ENCODE measurements at regions not wholly inside any gene's neighbourhood (a gene's known extent, or its start where the extent isn't known, plus 50 kb on each side); places are given as distances from the start of the nearest gene placed in this dataset.
"Not testable (repeated sequence)": the region's sequence is repeated elsewhere in the genome, so short reads cannot be mapped to it uniquely, and the experiment has no call there.

GRCh38 chr18:14945984-14946383, 198.0 kb downstream of the ANKRD30B start:
- no peak for DNase-seq (ENCODE audit: extremely low read depth, low read depth)
- TF ChIP-seq CTCF (IDR thresholded peaks at IDR 0.05; ENCODE audit: low read depth, low read length), result no peak

GRCh38 chr18:14946741-14947470, 198.9 kb downstream of the ANKRD30B start:
- not testable (repeated sequence) for DNase-seq (ENCODE audit: extremely low read depth, low read depth)

GRCh38 chr18:14947482-14948162, 199.7 kb downstream of the ANKRD30B start:
- DNase-seq (ENCODE audit: extremely low read depth, low read depth), result no peak
- no peak for TF ChIP-seq CTCF (IDR thresholded peaks at IDR 0.05; ENCODE audit: low read depth, low read length)

DNA sequence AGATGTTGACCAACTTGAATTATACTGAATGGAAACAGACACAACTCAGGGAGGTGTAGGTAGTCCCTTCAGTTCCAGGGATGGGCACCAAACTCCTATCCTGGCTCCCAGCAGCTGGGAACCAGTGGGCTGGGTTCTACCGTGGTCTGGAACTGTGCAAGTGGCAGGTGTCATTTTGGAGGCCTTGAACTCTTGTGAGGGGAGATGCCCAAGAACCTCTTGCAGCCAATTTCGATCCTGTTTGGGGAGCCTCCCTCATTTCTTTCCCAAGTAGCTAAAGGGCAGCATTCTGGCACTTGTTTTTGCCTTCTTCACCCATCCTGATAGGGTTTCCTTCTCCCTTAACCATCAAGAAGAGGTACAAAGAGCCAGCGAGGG, 200.2 kb downstream of the ANKRD30B start:
- TF ChIP-seq CTCF (IDR thresholded peaks at IDR 0.05; ENCODE audit: low read depth, low read length), result no peak
- DNase-seq (ENCODE audit: extremely low read depth, low read depth), result no peak

DNA sequence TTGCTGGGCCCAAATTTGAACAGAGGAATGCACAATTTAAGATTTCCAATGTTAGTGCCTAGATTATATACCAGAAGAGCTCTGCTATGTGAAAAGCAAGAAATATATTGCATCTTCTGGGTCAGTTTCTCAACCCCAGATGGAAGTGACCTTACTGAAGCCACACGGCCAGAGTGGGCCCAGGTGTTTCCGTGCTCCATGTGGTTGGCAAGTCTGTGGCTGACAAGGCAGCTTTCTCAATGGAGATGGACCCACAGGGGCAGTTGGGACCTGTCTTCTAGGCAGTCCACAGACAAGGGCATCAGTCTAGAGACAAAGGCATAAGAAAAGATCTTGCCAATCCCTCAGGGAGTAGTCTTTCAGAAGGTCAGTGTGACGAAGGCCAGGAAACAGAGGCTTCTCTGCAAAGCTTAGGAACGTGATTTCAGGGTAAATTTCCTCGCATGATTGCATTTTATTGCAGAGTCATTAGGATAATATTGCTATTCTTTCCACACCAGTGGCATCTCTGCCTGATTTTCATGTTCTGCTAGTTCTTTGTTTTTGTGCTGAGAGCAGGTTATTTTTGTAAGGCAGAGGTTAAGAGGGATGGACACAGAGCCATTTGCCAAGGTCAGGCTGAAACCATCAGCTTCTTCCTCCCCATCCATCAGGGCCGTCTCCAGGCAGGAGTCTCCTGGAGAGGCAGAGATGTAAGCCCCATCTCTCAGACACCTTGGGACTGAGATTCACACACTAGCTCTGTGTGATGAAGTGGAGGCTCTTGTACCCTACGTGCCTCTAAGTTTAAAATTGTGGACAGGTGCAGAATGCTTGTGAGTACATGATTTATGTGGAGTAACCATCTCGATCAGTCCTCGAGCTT, 202.1 kb downstream of the ANKRD30B start:
- TF ChIP-seq CTCF (IDR thresholded peaks at IDR 0.05; ENCODE audit: low read depth, low read length), result no peak
- no peak for DNase-seq (ENCODE audit: extremely low read depth, low read depth)

DNA sequence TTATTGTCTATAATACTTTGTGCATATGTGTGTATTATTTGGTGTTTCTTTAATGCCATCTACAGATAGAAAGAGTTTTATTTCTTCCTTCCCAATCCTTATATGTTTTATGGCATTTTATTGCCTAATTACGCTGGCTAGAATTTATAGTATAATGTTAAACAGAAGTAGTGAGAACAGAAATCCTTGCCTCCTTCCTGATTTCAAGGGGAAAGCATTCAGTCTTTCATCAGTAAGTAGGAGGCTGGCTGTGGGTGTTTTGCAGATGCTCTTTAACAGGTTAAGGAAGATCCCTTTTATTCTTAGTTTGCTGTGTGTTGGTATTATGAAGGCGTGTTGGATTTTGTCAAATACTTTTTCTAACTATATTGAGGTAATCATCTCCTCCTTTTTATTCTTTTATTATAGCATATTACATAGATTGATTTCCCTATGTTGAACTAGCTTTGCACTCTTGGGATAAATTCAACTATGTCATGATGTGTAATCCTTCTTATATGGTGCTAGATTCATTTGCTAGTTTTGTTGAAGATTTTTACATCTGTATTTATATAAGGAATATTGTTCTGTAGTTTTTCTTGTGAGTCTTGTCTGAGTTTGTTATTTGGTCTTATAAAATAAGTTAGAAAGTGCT, 204.6 kb downstream of the ANKRD30B start:
- not testable (repeated sequence) for DNase-seq (ENCODE audit: extremely low read depth, low read depth)

- no peak for TF ChIP-seq CTCF (IDR thresholded peaks at IDR 0.05; ENCODE audit: low read depth, low read length)
These were observed 210.7 kb downstream of the ANKRD30B start for GRCh38 chr18:14958701-14959100.

DNA sequence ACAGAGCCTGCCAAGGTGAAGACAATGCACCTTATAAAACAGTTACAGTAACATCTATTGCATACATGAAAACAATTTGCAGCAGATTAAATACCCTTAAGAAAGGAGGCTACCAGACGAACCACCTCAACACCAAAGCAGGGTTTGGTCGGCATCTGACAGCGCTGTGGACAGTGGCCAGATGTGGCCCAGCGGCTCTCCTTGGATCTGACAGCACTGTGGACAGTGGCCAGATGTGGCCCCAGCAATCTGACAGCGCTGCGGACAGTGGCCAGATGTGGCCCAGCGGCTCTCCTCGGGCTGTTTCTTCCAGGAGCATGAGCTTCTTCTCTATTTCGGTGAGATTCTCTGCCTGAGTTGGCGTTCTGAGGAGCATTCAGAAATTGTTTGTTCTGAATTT, 211.6 kb downstream of the ANKRD30B start:
- TF ChIP-seq CTCF (IDR thresholded peaks at IDR 0.05; ENCODE audit: low read depth, low read length), result no peak
- no peak for DNase-seq (ENCODE audit: extremely low read depth, low read depth)

More at GRCh38 chr18:14958701-14959100, 210.7 kb downstream of the ANKRD30B start:
- no peak for DNase-seq (ENCODE audit: extremely low read depth, low read depth)

All from AG09319 (cell line).